Activated T-cell treated with anti-CD3 and anti-CD28 coated beads for 48 hours (primary cell): ENCODE measurements at regions not wholly inside any gene's neighbourhood (a gene's known extent, or its start where the extent isn't known, plus 50 kb on each side); places are given as distances from the start of the nearest gene placed in this dataset.

Experiments used
- DNase-seq: peaks from one replicate; pipeline ENCODE4 v3.0.0-alpha.2; 2020; ENCODE audit warnings: low read depth

DNA sequence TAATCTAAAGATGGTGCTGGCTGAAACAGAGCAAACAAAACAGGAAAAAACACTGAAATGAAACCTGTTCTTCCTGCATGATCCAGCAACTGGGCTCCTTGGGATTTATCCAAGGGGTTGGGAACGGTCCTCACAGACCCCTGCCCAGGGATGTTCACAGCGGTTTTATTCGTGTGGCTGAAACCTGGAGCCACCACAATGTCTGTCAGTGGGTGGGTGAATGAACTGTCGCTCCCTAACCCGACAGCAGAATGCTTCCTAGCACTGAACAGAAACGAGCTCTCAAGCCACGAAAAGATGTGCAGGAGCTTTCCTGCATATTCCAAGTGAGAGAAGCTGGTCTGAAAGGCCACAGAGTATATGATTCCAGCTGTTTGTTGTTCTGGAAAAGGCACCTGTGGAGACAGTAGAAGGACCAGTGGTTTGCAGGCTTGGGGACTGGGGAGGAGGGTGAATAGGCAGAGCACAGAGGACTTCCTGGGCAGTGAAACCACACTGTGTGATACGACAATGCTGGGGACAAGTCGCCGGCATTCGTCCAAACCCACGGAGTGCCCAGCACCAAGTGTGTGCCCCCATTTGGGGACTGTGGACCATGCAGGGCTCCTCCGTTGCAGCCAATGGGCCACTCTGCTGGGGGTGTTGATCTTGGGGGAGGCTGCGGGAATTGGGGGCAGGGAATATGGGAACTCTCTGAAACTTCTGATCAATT is 73.9 kb downstream of the TEX29 start:
- DNase-seq, result no peak

DNA sequence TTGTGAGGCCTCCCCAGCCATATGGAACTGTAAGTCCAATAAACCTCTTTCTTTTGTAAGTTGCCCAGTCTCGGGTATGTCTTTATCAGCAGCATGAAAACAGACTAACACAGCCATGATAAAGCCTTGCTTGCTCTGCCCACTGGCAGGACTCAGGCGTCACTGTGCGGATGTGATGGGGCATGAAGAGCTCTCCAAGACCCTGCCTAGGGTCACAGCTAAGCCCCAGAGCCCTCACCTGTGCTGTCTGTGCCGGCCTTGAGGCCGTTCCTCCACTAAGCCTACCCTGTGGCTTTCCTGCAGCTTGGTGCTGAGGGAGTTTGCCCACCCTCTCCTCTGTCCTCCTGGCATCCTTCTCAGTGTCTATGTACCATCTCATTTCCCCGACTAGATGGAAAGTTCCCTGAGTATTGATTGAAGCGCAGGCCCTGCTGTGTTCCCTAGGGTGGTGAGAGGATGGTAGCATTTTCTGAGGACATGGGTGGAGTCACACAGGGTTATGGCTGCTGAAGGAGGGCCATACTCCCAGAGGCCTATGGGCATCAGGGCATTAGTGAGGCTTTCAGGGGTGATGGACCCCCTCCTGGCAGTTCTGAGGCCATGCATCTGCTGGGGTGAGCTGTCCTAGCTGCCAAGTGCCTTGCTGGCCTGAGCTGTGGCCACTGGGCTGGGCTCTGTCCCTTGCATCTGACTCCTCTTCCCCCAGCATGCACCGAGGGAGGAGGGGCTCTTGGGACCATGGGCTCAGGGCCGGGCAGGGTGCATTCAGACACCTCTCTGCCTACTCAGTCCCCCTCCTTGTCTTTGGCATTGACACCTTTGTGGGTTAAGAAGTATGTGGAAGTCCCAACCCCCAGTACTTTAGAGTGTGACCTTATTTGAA is 75.3 kb downstream of the TEX29 start:
- DNase-seq, result no peak

DNA sequence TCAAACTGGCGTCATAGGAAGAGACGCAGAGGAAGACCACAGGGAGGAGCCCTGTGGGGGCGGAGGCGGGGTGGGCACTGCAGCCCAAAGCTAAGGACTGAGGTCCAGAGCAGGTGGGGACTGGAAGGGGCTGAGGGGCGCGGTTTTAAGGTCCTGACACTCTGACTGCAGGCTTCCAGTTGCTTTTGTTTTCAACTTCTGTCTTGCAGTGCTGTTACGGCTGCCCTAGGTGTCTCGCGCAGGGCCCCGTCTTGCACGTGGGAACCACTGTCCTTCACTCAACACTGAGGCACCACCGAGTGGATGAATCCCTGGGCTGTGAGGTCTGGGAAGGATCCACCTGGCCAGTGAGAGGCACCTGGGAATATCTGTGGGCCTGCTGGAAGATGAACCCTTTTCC is 76.0 kb downstream of the TEX29 start:
- no peak for DNase-seq

DNA sequence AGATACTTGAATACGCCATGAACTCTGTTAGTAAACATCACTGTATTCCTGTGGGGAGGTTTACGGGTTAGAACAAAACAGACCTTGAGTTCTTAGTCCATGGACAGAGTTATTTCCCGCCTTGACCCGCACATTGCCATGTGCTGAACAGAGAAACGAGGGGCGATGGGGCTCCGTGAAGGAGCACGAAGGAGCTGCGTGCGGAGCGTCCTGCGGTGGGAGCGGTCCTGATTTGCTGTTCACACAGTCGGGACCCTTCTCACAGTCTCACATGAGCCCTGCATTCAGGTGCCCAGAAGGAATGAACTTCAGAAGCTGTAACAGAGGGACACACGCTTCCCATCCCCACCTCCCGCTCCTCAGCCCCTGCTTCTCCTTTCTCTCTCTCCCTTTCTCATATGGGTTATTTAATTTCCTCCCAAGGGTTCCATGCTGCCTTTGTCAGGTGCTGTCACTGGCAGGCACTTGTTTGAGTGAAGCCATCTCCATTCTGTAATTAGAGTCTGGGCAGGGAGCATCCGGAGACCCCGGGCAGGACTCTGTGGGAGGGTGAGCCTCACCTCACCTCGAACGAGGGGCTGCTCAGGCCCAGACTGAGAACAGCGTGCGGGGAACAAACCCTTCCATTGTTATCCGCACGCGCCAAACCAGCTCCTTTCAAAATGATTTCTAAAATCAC is 76.9 kb downstream of the TEX29 start:
- no peak for DNase-seq

DNA sequence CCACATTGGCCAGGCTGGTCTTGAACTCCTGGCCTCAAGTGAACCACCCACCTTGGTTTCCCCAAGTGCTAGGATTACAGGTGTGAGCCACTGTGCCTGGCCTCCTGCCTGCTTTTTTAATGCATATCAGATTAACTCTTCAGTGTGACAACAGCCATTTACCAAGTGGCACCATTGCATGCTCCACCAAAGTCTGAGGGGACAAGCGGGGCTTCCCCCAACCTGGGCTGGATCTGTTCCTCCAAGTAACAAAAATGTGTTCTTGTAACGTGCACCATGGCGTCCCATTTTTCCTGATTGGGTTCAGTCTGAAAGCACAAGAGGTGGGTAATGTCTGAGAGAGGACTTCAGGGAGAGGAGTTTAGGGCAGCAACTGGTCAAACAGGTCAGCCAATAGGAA is 77.8 kb downstream of the TEX29 start:
- DNase-seq, result no peak

DNA sequence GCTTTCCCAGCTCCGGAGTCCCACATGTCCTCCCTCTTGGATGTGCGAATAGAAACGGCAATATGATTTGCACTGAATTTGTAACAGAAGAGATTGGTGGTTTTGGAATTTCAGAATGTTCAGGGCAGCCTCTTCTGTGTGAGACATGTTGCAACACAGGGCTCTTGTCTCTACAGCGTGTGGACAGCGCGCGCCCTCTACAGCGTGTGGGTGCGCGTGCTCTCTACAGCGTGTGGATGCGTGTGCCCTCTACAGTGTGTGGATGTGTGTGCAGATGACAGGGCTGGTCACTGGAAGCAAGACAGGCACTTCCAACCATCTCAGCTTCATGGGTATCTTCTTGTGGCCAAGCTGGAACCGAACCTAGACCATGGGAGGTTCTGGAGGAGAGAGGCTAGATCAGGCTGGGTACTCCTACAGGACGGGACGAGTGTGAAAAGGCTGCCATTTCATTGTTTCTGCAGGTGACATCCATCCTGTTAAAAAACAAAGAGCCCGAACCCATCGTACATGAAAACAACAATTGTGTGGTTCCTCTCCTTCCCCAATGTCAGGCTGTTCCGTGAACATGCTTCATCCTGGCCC is 78.4 kb downstream of the TEX29 start:
- no peak for DNase-seq

DNA sequence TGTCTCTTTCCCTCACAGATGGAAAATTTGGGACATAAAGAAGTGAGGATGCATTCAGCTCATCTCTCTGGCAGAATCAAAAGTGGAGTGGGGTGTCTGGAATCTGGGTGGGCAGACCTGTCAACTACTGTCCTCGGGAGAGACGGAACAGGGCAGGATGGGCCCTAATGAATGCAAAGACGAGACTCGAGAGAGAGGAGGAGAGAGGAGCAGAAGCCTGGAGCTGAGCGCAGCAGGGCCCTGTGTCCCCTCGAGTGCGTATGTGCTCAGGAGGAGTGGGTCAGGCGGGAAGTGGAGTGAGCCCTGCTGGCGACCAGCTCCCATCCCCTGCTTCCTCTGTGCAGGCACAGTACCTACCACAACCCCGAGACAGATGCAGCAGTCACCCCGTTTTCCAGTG is 78.9 kb downstream of the TEX29 start:
- DNase-seq, result no peak

DNA sequence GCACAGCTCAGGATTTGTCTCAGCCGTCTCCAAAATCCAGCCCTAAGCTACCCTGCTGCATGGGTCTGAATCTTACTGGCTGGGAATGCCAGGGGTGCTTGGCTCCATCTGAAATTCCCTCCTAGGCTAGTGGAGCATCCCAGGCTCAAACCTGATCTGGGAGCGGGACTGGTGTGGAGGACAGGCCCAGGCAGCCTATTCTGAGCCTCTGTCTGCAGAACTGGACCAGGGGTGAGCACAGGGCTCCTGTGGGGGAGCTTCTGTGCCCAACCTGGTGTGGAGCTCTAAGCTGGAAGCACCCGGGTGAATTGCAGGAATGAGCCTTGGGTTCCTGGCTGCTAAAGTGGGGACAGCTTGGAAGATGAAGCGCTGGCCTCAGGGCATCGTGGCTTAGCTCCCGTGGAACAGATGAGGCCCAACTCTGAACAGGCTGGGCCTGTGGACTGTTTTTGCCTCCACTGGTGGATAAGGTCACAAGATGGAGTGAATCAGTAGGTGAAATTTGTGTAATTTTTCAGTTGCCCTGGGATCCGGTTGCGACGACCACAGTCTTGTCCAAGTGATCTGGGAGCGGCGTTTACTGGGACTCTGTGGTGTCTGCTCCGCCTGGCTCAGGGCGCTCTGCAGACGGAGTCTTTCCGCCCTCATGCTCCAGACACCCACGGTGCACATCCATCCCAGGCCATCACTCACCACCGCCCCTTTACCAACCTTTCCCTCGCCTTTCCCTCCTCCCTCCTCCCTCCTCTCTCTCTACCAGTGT is 79.5 kb downstream of the TEX29 start:
- no peak for DNase-seq

DNA sequence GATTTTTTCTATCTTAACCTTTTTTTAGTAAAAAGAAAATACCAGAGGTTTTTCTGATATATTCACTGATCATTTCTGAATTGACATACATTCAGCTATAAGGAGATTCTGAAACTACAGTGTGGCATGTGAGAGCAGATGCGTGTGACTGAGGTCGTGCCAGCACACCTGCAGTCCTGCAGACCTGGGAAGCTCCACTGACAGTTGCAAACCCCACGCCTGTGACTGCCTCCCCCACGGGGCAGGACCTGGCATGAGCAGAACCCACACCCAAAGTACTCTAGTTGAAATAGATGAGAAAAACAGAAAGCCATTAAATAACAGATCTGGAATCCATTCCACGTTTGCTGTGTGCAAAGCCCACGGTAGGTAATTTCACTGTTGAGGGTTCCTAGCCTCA is 80.7 kb downstream of the TEX29 start:
- DNase-seq, result no peak

DNA sequence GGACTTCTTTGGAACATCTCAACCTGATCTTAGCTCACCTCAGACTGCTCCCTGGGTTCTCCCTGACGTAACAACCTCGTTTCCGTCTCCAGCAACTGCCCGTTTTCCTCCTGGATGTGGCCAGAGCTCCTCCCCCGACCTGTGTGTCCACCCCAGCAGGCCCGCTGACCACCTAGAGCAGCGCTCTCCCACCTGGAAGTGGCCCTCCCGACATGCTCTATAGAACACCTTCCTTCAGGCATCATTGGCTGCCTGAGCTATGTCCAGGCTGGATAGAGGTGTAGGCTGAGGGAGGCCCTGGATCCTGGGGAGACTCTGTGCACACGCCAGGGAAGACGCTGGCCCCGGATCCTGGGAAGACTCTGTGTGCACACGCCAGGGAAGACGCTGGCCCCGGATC is 81.3 kb downstream of the TEX29 start:
- no peak for DNase-seq

DNA sequence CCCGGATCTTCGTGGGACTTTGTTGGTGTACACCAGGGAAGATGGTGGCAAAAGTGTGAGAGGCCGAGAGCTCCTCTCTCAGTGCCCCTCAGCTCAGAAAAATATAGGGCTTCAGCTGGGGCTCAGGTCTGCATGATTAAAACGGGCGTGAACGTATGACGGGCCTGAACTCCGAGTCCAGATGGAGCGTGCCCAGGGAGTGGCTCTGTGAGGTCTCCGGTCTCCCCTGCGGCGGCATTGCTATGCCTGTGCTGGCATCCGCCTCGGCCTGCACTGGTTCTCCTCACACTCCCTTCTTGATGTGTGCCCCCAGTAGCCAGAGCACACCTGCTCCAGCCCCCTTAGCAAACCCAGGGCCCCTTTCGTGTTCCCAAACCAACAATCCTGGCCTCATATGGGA is 82.0 kb downstream of the TEX29 start:
- no peak for DNase-seq

DNA sequence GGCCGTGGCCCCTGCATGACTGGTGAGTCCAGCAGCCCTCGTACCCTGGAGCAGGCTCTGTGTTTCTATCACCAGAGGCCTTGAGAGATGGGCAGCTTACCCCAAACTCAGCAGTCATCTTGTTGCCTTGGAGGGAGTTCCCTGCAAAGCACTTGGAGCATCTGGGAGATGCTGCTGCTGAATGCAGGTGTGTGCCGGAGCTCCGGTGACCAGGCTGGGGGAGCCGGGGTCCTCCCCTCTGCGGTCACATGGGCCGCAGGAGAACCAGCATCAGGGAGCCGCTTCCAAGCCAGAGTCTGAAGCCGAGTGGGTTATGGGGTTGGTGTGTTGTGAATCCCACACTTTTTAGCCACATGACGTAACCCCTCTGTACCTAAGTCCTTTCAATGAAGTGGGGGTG is 82.8 kb downstream of the TEX29 start:
- no peak for DNase-seq

DNA sequence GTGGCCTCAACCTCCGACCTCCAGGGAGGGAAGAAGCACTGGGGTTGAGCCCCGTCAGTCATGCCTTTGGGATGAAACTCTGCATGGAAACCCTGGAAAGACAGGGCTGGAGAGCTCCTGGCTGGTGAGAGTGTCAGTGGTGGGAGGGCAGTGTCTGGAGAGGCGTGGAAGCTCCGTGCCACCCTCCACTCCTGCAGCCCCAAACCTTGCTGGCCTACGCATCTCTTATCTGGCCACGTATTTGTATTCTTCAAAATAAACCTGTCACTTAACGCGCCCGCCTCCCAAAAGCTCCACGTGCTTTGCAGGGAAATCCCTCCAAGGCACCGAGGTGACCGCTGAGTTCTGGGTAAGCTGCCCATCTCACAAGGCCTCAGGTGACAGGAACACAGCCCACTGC is 84.3 kb downstream of the TEX29 start:
- no peak for DNase-seq

DNA sequence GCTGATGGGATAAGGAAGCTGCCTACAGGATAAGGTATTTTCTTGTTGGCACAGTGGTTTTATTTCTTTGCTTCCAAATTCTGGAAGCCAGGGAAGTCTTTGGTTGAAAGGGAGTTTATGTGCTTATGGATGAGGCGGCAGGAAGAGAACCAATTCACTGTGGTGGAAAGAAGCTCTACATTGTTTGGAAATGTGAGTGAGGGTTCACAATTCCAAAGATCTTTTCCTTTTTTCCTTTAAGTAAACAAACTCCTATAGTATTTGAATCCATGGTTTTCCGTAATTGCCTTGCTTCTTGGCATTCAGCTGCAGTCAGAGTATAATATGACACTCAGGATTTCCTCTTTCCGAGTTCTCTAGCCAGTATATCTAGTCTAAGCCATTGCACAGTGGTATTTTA is 86.2 kb downstream of the TEX29 start:
- DNase-seq, result no peak

DNA sequence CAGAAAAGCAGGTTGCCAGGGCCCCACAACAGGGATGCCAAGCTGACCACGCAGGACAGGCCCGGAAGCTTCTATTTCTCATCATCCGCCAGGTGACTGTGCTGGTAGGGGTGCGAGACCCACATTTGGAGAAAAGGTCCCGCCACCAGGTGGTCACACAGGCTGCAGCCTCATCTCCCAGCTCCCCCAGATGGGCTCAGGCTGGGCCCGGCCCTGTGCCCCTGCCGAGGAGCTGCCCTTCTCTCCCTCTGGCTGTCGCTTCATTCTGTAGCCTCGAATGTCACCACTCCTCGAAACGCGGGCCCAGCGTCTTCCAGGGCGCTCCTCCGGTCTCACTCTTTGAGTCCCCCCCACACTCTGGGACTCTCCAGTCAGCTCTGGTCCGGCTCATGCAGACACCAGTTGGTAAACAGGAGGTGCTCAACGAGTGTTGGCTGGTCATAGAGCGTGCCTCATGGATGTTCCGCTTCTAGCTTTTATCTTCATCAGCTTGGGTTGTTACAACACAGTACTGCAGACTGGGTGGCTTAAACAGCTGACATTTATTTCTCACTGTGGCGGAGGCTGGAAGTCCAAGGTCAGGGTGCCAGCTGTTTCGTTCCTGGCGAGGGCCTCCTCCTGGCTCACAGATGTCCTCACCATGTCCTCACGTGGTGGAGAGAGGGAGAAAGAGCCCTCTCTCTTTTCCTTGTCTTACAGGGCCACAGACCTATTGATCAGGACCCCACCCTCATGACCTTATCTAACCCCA is 87.1 kb downstream of the TEX29 start:
- no peak for DNase-seq

DNA sequence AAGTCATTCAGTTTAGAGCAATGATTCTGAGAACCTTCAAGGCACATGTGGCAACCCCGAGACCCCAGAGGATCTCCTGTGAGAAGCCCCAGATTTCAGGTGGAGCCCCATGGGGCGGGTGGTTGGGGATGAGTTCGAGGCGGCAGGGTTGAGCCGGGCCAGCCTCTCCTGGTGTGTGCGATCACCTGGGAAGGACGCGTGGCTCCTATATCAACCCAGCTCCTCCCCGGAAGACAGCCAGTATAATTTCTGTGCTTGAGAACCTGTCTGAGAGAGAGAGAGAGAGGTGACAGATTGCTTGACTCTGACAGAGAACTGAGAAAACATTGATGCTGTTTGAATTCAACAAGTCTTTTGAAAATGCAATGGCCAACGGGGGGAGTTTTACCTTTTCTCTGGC is 89.0 kb downstream of the TEX29 start:
- no peak for DNase-seq

DNA sequence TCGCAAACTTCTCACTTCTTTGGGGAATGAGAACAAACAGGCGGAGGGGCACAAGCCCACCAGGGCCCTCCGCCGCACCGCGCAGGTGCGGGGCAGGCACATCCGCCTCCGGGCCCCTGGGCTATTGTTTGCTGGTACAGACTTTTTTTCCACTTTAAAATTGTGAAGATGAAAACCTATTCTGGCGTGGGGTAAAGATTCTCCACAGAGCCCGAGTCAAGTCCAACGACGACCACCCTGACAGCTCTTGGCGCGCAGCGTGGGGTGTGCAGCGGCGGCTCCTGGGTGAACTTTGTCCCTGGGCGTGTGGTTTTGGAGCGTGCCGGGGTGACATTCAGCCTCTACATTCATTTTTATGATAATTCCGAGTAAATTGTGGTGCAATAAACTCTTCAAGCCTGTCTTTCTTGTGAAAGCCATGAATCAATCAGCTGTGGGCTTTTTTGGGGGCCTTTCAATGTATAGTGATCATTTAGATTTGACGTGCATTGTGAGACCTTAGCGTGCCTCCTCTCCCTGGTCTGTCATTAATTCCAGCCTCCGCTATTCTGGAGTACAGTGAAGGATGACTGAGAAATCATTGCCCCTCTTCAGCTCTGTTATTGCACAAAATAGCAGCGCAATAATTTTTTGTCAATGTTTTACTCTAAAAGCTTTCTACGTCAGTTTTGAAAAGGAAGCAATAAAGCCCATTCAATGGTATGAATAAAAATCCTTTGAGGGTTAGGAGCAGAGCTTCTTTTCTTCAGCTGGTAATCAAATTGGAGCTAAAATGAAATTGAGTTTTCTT is 90.0 kb downstream of the TEX29 start:
- no peak for DNase-seq

DNA sequence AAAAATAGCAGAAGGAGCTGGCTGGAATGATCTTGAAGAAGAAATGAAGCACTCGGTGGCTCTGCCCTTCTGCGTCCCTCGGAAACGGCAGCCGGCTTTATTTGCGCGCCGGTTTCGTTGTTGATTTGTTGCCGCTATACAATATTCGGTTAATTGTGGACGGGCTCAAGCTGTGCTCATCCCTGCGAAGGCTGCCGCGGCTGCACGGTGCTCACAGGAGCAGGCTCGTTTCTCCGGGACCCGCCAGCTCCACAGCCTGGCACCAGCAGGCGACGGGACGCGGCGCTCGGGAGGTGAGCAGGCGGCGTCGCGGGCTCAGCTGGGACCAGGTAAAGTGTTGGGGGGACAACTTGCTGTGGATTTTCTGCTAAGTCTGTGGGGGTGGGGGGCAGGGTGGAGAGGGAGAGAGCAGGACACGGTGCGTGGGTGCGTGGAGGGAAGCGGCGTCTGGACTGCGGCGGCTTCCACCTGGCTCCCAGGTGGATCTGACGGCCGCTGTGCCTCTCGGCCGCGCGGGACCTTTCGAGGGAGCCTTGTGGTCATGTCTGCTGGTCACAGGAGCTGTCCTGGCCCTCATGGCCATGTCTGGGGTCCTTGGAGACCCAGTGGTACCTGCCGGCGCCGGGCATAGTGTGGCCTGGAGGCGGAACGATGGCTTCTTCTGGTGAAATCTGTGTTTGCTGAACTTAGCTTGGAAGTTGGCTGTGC is 90.9 kb downstream of the TEX29 start:
- DNase-seq, result no peak

DNA sequence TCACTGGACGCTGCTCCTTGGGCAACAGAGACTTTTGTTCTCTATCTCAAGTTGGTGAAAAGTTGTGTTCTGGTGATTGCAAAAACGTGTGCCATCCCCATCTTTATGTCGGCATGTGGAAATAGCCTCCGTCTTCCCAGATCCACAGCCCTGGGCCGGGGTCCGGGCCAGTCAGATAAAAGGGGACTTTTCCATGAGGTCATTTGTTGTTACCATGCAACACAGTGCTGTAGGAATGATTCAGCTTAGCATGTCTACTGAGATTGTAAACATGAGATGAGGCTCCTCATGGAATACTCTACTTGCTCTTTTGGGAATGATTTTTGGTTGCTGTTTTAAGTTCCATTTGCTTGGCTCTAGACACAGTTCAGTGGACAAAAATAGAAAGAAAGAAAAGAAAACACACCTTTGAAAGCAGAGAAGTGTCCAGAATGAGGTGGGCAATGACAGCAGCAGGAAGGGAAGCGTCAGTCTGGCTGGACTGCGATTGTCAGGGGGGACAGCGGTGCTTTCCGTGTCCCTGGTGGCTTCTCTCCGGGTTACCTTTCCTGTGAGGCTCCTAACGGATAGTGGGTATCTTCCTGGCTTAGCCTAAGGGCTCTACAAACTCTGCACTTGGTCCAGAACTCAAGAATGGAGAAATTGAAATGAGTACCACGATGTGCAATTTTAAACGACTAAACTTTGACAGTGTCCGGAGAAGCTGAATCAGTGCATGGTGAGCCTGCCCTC is 91.6 kb downstream of the TEX29 start:
- no peak for DNase-seq
